Fibroblast of lung (primary cell): ENCODE measurements at regions not wholly inside any gene's neighbourhood (a gene's known extent, or its start where the extent isn't known, plus 50 kb on each side); places are given as distances from the start of the nearest gene placed in this dataset.

ENCODE experiments used
- DNase-seq, 2 donors: peaks; one replicate each; pipeline versions ENCODE4 v3.0.0 to v3.0.0-alpha.2; 2010; ENCODE audit warnings: low read depth in 2 of 2
- H2AFZ ChIP-seq: 2 replicates; pipeline ENCODE4 v1.5.1; 2012; ENCODE audit warnings: low read length, control low read depth, inconsistent platforms
- H3K27ac ChIP-seq: 2 replicates; pipeline ENCODE4 v1.5.1; 2011; ENCODE audit warnings: low read length, control low read depth; ENCODE audit not compliant: insufficient read depth
- H3K27me3 ChIP-seq: 2 replicates; pipeline ENCODE4 v1.5.1; 2011; ENCODE audit warnings: mild to moderate bottlenecking, low read length; ENCODE audit not compliant: control insufficient read depth, insufficient read depth
- H3K36me3 ChIP-seq: 2 replicates; pipeline ENCODE4 v1.5.1; 2011; ENCODE audit warnings: low read length; ENCODE audit not compliant: control insufficient read depth, insufficient read depth
- H3K4me1 ChIP-seq: 2 replicates; pipeline ENCODE4 v1.5.1; 2011; ENCODE audit warnings: low read length; ENCODE audit not compliant: control insufficient read depth, insufficient read depth; ENCODE audit errors: extremely low read depth
- H3K4me2 ChIP-seq: 2 replicates; pipeline ENCODE4 v1.5.1; 2011; ENCODE audit warnings: low read length, control low read depth; ENCODE audit not compliant: insufficient read depth; ENCODE audit errors: extremely low read depth
- H3K4me3 ChIP-seq, 4 experiments: fragments of 200-600 bp in 1 of 4; sonication (generic) in 1 of 4; replicated peaks in 1 of 4; 2 replicates each; pipeline ENCODE4 v1.5.1; 2011 to 2016; ENCODE audit warnings: low read length in 4 of 4, low read depth in 3 of 4, mild to moderate bottlenecking in 3 of 4, control low read depth in 2 of 4, inconsistent platforms in 1 of 4, mixed read lengths in 1 of 4; ENCODE audit not compliant: insufficient read depth in 1 of 4; ENCODE audit errors: control extremely low read depth in 1 of 4
- H3K79me2 ChIP-seq: 2 replicates; pipeline ENCODE4 v1.5.1; 2012; ENCODE audit warnings: mild to moderate bottlenecking, low read length, inconsistent platforms; ENCODE audit not compliant: control insufficient read depth, insufficient read depth
- H3K9ac ChIP-seq: 2 replicates; pipeline ENCODE4 v1.5.1; 2011; ENCODE audit warnings: mild to moderate bottlenecking, low read length, control low read depth; ENCODE audit not compliant: insufficient read depth
- H3K9me3 ChIP-seq: 2 replicates; pipeline ENCODE4 v1.5.1; 2012; ENCODE audit warnings: low read depth, low read length; ENCODE audit not compliant: control insufficient read depth, insufficient read depth
- H4K20me1 ChIP-seq: 2 replicates; pipeline ENCODE4 v1.5.1; 2011; ENCODE audit warnings: low read length; ENCODE audit not compliant: control insufficient read depth, insufficient read depth; ENCODE audit errors: extremely low read depth
- CTCF ChIP-seq, 2 donors: IDR thresholded peaks in 1 of 2; conservative IDR thresholded peaks in 1 of 2; 1 replicate in 1 of 2; 2 replicates in 1 of 2; pipeline ENCODE4 v1.5.1; 2011 to 2012; ENCODE audit warnings: low read length in 2 of 2, control low read depth in 1 of 2, inconsistent platforms in 1 of 2, low read depth in 1 of 2, mild to moderate bottlenecking in 1 of 2
- EZH2 ChIP-seq: IDR thresholded peaks from 2 replicates; pipeline ENCODE4 v1.5.1; 2012; ENCODE audit warnings: low read length, control low read depth, mild to moderate bottlenecking; ENCODE audit errors: missing control alignments

- Histone ChIP-seq H3K4me3 (no peak overlapping the region), H3K9me3 (no peaks in the 10 kb centered on the region), H3K27me3 (no peaks in the 10 kb centered on the region), H3K27ac (no peak overlapping the region), H3K4me1 (peaks cover 2% of the 10 kb centered on the region), H3K9ac (no peak overlapping the region), H3K4me2 (no peak overlapping the region), H4K20me1 (no peaks in the 10 kb centered on the region), H2AFZ (no peak overlapping the region), H3K79me2 (no peaks in the 10 kb centered on the region), H3K36me3 (no peaks in the 10 kb centered on the region)
- TF ChIP-seq CTCF (conservative IDR thresholded peaks at IDR 0.05 in 1 of 2, IDR thresholded peaks at IDR 0.05 in 1 of 2; ENCODE audit: low read depth in 1 of 2, low read length in 2 of 2): no peak
- no peak for TF ChIP-seq EZH2
- DNase-seq: no peak
Observed at GRCh38 chr3:187975561-187976364, 178.2 kb upstream of the LPP start.

- DNase-seq: no peak
- Histone ChIP-seq H3K4me2 (no peak overlapping the region), H3K27me3 (no peaks in the 10 kb centered on the region), H2AFZ (no peak overlapping the region), H3K9ac (no peak overlapping the region), H3K4me1 (peaks cover 2% of the 10 kb centered on the region), H3K79me2 (no peaks in the 10 kb centered on the region), H3K4me3 (no peak overlapping the region), H3K36me3 (no peaks in the 10 kb centered on the region), H3K27ac (no peak overlapping the region), H3K9me3 (no peaks in the 10 kb centered on the region), H4K20me1 (no peaks in the 10 kb centered on the region)
- TF ChIP-seq CTCF (conservative IDR thresholded peaks at IDR 0.05 in 1 of 2, IDR thresholded peaks at IDR 0.05 in 1 of 2; ENCODE audit: low read depth in 1 of 2, low read length in 2 of 2): no peak
- TF ChIP-seq EZH2: no peak
Observed at GRCh38 chr3:187976365-187976900, 177.5 kb upstream of the LPP start.

- Histone ChIP-seq H3K4me1 (no peaks in the 10 kb centered on the region), H4K20me1 (no peaks in the 10 kb centered on the region), H2AFZ (no peak overlapping the region), H3K27ac (no peak overlapping the region), H3K79me2 (no peaks in the 10 kb centered on the region), H3K9ac (no peak overlapping the region), H3K4me3 (no peak overlapping the region), H3K4me2 (no peak overlapping the region), H3K9me3 (no peaks in the 10 kb centered on the region), H3K27me3 (no peaks in the 10 kb centered on the region), H3K36me3 (no peaks in the 10 kb centered on the region)
- no peak for DNase-seq
- TF ChIP-seq CTCF (conservative IDR thresholded peaks at IDR 0.05 in 1 of 2, IDR thresholded peaks at IDR 0.05 in 1 of 2; ENCODE audit: low read depth in 1 of 2, low read length in 2 of 2): no peak
- no peak for TF ChIP-seq EZH2
Observed at GRCh38 chr3:187977659-187978058, 176.3 kb upstream of the LPP start.
